ENCODE measurements at regions not wholly inside any gene's neighbourhood (a gene's known extent, or its start where the extent isn't known, plus 50 kb on each side); places are given as distances from the start of the nearest gene placed in this dataset.

GRCh38 chr10:71060476-71061426 is 151.6 kb upstream of the UNC5B start:
- ChIA-PET POLR2A (ENCODE audit: unreplicated experiment) (no interaction called here), CTCF (no interaction called here)
- no peaks in the 10 kb centered on the region for H3K9me3 ChIP-seq (ENCODE audit: control insufficient read depth, insufficient read depth, low read length)
- DNase-seq (no peak), ATAC-seq (ENCODE audit: low read depth) (no peak)
- no peak overlapping the region for H2AFZ ChIP-seq (replicated peaks; ENCODE audit: low read length, poor library complexity)
- H4K5ac ChIP-seq (ENCODE audit: low read depth, low read length): no peak overlapping the region
- no peaks in the 10 kb centered on the region for H3K9me1 ChIP-seq (ENCODE audit: insufficient read depth, low read length)
- H2AK5ac ChIP-seq (ENCODE audit: low read depth, low read length): no peak overlapping the region
- H2BK15ac ChIP-seq (ENCODE audit: low read depth, low read length): no peak overlapping the region
- no peaks in the 10 kb centered on the region for H3K79me1 ChIP-seq (ENCODE audit: low read depth in 1 of 2, low read length in 2 of 2)
- no TSS peak for BruUV-seq (replicated peaks)
- no peaks in the 10 kb centered on the region for H4K20me1 ChIP-seq (ENCODE audit: insufficient read depth, low read length)
- H3K36me3 ChIP-seq (ENCODE audit: control insufficient read depth, insufficient read depth, low read length): no peaks in the 10 kb centered on the region
- no peak overlapping the region for H4K91ac ChIP-seq (ENCODE audit: insufficient read depth, low read depth, low read length)
- no peak overlapping the region for H3K4me2 ChIP-seq (ENCODE audit: low read depth, low read length)
- no peak overlapping the region for H3K56ac ChIP-seq (ENCODE audit: extremely low read depth, insufficient read depth, low read length)
- no peak overlapping the region for H2BK20ac ChIP-seq (ENCODE audit: low read depth, low read length)
- no peaks in the 10 kb centered on the region for H3K4me1 ChIP-seq (ENCODE audit: control insufficient read depth, insufficient read depth, low read length)
- H3K18ac ChIP-seq (ENCODE audit: low read depth, low read length): no peak overlapping the region
- no peak overlapping the region for H2AK9ac ChIP-seq (replicated peaks; ENCODE audit: low read depth, low read length, poor library complexity)
- H3K27me3 ChIP-seq (ENCODE audit: control insufficient read depth, insufficient read depth, low read length): peaks cover 43% of the 10 kb centered on the region
- H4K8ac ChIP-seq (ENCODE audit: low read depth in 2 of 2, low read length in 2 of 2): no peak overlapping the region
- 41% methylated on average over 3 of the region's 12 CpGs; no CpG with 5 or more reads in 1 of the 2 experiments for WGBS, 2 experiments (ENCODE audit: extremely low coverage in 2 of 2, insufficient read length in 1 of 2)
- H3K4ac ChIP-seq (ENCODE audit: low read depth, low read length): no peak overlapping the region
- no peak overlapping the region for H3K4me3 ChIP-seq (ENCODE audit: insufficient read depth, low read depth, low read length)
- no peak overlapping the region for H3K23ac ChIP-seq (ENCODE audit: low read depth, low read length)
- no peak overlapping the region for H2BK5ac ChIP-seq (ENCODE audit: low read depth, low read length, poor library complexity, severe bottlenecking)
- intact Hi-C loops (cut with micrococcal nuclease) (no loop called here), in situ Hi-C loops (cut with MboI; ENCODE audit: low sequenced_read_pairs) (no loop called here), dilution Hi-C loops (cut with HindIII; ENCODE audit: low sequenced_read_pairs, unreplicated experiment) (no loop called here)
- H3K14ac ChIP-seq (replicated peaks; ENCODE audit: low read depth, low read length): no peak overlapping the region
- H3K27ac ChIP-seq (ENCODE audit: insufficient read depth, low read length): no peak overlapping the region
- no peak overlapping the region for H3K9ac ChIP-seq (ENCODE audit: low read depth, low read length)
- no peak overlapping the region for H2BK120ac ChIP-seq (ENCODE audit: low read depth, low read length)
- TF ChIP-seq BHLHE40 (IDR thresholded peaks at IDR 0.05; ENCODE audit: low read depth, low read length): no peak
- TF ChIP-seq USF2 (IDR thresholded peaks at IDR 0.05; ENCODE audit: low read depth, low read length): no peak
- no peak for TF ChIP-seq MAZ (IDR thresholded peaks at IDR 0.05; ENCODE audit: borderline replicate concordance, low read depth, low read length)
- no peak for TF ChIP-seq RFX5 (IDR thresholded peaks at IDR 0.05; ENCODE audit: low read depth, low read length)
- TF ChIP-seq FOS (IDR thresholded peaks at IDR 0.05; ENCODE audit: low read depth, low read length): no peak
- TF ChIP-seq SMC3 (IDR thresholded peaks at IDR 0.05; ENCODE audit: low read depth, low read length): no peak
- TF ChIP-seq NFE2L2 (IDR thresholded peaks at IDR 0.05; ENCODE audit: low read depth, low read length): no peak
- TF ChIP-seq RAD21 (IDR thresholded peaks at IDR 0.05; ENCODE audit: low read length): no peak
- TF ChIP-seq CTCF (conservative IDR thresholded peaks at IDR 0.05; ENCODE audit: low read depth, low read length): no peak
- no peak for TF ChIP-seq POLR2A (IDR thresholded peaks at IDR 0.05; ENCODE audit: low read depth, low read length)
- TF ChIP-seq, protein P1, sequence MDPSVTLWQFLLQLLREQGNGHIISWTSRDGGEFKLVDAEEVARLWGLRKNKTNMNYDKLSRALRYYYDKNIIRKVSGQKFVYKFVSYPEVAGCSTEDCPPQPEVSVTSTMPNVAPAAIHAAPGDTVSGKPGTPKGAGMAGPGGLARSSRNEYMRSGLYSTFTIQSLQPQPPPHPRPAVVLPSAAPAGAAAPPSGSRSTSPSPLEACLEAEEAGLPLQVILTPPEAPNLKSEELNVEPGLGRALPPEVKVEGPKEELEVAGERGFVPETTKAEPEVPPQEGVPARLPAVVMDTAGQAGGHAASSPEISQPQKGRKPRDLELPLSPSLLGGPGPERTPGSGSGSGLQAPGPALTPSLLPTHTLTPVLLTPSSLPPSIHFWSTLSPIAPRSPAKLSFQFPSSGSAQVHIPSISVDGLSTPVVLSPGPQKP (IDR thresholded peaks at IDR 0.05; ENCODE audit: borderline replicate concordance, low read depth, low read length): no peak
- TF ChIP-seq RCOR1 (IDR thresholded peaks at IDR 0.05; ENCODE audit: insufficient replicate concordance, low read length): no peak
- no peak for TF ChIP-seq CEBPB (IDR thresholded peaks at IDR 0.05; ENCODE audit: low read depth, low read length)
- TF ChIP-seq MAFK (IDR thresholded peaks at IDR 0.05; ENCODE audit: low read depth, low read length): no peak
- no peak for TF ChIP-seq CHD1 (IDR thresholded peaks at IDR 0.05; ENCODE audit: low read depth, low read length)

Data from IMR-90 (cell line).